ELF-1 (cell line): ENCODE measurements at regions not wholly inside any gene's neighbourhood (a gene's known extent, or its start where the extent isn't known, plus 50 kb on each side); places are given as distances from the start of the nearest gene placed in this dataset.
"Not testable (repeated sequence)": the region's sequence is repeated elsewhere in the genome, so short reads cannot be mapped to it uniquely, and the experiment has no call there.

Experiments used
- DNase-seq: peaks from one replicate; pipeline ENCODE4 v3.0.0-alpha.2; 2016; ENCODE audit warnings: low read depth, low spot score

DNA sequence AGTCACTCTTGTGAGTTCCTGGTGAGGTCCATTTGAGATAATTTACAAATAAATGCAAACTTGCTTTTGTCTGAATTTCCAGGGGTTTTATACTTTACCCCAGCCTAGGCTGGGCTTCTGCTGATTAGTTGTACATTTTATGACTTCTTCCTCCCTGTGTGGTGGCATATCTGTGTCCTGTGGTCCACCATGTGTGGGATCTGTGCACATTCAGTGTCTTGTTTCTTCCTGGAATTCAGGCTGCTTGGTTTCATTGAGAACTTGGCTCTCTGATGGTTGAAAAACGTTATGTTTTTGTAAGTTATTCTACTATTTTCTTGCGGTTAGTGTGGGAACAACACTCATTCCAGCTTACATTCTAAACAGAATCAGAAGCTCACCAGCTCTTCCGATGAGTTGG, 523.4 kb upstream of the PFKP start:
- DNase-seq = no peak

GRCh38 chr10:2543142-2543886, 524.0 kb upstream of the PFKP start:
- DNase-seq = no peak

GRCh38 chr10:2541176-2541575, 526.2 kb upstream of the PFKP start:
- no peak for DNase-seq

DNA sequence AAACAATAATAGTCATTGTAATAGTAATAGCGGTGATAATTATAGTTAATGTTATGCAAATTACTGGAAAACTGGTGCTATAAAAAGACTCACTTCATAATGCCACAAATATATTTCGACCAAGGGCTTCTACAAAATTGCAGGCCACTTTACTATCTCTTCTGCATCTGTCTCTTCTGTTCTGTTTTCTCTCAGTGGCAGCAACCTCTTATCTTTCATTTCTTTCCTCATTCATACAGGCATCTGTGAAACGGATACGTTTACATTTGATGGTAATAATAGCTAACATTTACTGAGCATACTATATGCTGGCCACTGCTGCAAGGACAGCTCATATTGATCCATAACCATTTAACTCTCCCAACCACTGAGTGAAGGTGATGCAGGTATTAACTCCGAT, 537.4 kb upstream of the PFKP start:
- DNase-seq = no peak

GRCh38 chr10:2525781-2526180, 541.6 kb upstream of the PFKP start:
- DNase-seq = no peak

DNA sequence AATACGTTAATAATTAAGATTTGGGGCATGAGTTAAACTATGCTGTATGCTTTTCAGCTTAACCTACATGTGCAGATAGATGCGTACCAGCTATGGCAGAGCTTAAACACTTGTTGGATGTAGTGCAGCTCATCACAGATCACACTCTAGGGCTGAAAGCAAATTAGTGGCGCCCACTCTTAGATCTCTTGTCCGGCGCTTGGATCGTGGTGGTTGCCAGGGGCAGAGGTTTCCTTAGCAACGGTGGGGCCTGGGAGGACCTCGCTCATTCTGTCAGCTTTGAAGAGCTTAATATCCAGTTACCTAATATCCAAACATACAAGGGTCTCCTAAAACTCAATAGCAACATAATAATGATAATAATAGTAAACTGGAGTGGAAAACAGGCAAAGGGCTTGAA, 548.2 kb upstream of the PFKP start:
- no peak for DNase-seq

GRCh38 chr10:2509081-2509531, 558.2 kb upstream of the PFKP start:
- DNase-seq = no peak

DNA sequence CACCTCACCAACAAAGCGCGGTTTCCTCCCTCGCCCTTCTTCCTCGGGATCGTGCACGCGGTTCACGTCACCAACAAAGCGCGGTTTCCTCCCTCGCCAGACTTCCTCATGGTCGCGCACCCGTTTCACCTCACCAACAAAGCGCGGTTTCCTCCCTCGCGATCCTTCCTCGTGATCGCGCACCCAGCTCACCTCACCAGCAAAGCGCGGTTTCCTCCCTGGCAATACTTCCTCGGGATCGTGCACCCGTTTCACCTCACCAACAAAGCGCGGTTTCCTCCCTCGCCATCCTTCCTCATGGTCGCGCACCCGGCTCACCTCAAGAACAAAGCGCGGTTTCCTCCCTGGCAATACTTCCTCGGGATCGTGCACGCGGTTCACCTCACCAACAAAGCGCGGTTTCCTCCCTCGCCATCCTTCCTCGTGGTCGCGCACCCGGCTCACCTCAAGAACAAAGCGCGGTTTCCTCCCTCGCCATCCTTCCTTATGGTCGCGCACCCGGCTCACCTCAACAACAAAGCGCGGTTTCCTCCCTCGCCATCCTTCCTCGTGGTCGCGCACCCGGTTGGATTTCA, 565.9 kb upstream of the PFKP start:
- DNase-seq = not testable (repeated sequence)

DNA sequence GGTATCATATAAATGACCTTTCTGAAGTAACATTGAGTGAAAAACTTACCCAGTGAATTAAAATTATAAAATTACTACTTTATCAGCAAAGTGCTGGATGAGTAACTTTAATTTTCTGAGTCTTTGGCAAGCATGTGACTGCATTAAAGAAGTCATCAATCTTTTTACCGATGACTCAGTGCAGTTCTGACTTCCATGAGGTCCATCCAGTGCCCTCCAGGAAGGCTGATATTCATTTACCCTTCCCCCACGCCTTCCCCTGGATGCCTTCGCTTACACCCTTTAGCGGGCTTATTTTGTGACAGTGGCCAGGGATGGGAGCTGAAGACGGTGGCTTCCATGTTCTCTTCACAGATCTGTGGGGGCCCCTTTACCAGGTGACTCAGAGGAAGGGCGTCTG, 572.9 kb upstream of the PFKP start:
- no peak for DNase-seq

DNA sequence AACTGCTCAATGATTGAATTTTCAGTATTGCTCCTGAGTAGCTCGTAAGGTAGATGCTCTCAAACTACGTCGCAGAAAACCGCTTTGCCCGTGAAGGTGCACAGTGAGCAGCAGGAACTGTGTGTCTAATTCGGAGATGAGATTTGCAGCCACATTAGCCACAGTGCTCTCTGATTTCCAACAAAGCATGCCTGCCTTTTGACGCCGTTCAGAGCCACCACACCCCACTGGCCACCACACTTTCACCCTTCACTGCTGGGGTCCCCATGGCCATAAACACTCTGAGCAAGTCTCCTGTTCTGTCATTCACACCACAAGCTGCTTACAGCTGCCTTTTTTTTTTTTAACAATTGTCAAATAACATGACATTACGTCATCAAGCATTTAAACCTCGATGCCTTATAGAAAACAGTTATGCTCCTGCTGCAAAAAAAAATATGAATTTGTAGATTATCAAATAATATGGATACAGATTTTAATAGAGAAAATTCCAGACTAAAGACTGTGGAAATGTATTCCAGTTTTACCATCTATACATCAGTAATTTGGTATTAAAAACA, 578.8 kb upstream of the PFKP start:
- DNase-seq = no peak

DNA sequence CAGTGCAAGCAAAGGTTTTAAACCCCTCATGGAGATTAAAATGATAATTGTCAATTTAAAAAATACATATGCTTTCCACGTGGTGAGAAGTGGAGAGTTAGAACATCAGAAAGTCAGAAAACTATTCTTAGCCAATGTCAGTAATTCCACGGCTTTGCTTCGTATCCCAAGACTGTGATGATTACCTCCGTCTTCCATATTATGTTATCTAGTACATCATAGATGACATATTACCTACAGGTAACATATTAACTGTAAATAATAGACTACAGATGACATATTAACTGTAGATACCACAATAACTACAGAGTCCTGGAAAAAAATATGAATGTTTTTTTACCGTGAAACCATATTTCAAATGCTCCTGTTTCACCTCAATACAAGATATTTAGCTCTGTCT, 579.4 kb upstream of the PFKP start:
- no peak for DNase-seq

- no peak for DNase-seq
These were observed 588.7 kb upstream of the PFKP start for GRCh38 chr10:2478656-2479055.

DNA sequence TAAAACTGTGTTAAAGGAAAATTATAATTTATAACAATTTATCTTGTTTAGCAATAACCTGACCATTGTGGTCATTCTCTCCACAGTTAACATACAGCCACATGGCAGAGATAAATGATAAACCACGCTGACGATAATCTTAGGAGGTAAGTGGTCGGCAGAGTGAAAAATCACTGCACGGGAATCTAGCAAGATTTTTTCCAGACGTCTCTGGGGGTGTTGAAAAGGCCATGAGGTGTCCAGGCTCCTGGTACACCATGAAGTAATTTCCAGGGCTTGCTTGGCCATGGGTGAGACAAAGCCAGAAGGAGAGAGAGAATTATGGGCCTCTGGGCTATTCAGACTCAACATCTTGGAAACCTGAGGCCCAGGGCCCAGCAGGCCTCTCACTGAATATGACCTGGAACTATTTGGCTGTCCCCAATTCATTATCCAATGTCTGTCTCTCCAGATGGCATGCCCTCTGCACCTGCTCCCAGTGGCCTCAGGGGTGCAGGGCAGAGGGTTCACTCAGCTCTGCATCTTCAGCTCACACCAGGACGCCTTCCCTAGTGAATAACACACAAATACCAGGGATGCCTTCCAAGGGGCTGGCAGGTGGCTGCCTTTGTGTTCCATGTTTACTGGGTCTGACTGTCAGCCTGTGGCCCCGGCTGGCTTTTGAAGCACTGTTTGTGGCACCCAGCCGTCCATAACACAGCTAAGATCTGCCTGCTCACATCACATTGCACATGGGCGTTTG, 590.4 kb upstream of the PFKP start:
- DNase-seq = peak; percentile 87

DNA sequence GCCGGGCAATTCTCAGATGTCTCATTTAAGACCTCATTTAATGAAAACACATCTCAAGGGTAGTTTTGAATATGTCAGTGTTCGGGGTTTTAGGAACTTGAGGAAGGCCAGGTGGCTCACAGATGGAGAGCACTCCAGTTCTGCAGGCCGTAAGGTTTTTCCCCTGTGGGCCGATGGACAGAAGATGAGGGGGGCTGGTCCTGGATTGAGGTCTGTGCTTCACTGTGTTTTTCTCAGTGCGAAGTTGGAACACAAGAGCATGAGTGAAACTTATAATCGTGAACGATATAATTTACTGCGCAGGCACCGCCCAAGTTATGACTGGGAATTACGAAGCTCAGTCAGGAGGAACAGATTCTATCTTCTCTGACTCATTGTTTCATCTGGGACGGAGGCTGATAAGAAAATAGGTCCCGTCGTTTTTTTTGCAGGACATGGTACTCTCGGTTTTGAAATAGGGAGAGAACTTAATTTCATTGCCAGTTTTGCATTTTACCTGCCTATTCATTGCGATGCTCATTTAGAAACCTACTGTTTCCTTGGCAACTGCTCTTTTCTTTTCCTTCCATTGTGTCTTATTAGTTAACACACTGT, 591.0 kb upstream of the PFKP start:
- DNase-seq = no peak

- DNase-seq = no peak
These were observed 591.6 kb upstream of the PFKP start for GRCh38 chr10:2475711-2476217.

GRCh38 chr10:2471811-2472210, 595.5 kb upstream of the PFKP start:
- DNase-seq = no peak

GRCh38 chr10:2469802-2470201, 597.5 kb upstream of the PFKP start:
- no peak for DNase-seq

GRCh38 chr10:2464483-2464882, 602.9 kb upstream of the PFKP start:
- DNase-seq = no peak

- DNase-seq = no peak
These were observed 604.0 kb upstream of the PFKP start for GRCh38 chr10:2463316-2463715.

DNA sequence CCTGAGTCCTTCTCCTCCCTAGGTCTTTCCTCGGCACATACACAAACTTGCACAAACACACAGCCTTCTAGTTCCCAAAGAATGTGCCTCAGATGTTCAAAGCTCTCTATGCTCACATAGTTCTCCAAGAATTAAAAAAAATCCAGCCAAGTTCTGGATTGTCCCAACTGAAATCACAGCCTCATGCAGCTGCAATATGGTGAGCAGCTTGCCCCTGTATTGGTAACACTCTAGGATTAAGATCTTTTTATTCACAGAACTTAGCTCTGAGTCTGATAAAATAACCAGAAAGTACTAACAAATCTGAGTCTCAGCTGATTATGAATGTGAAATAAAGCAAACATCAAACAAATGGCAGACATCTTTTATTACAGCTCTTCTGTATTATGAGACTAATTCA, 604.8 kb upstream of the PFKP start:
- DNase-seq = no peak

GRCh38 chr10:2460812-2461211, 606.5 kb upstream of the PFKP start:
- no peak for DNase-seq

GRCh38 chr10:2459713-2460112, 607.6 kb upstream of the PFKP start:
- DNase-seq = no peak
